ELF-1 (cell line): ENCODE measurements at regions not wholly inside any gene's neighbourhood (a gene's known extent, or its start where the extent isn't known, plus 50 kb on each side); places are given as distances from the start of the nearest gene placed in this dataset.
A peak's percentile ranks its signal among the peaks of the same experiment; 100 is the strongest.

Experiments used
- DNase-seq: peaks from one replicate; pipeline ENCODE4 v3.0.0-alpha.2; 2016; ENCODE audit warnings: low read depth, low spot score

- no peak for DNase-seq
Observed at GRCh38 chr2:143954844-143955243, 565.1 kb downstream of the ZEB2 start.

- DNase-seq = no peak
Observed at GRCh38 chr2:143954186-143954585, 565.7 kb downstream of the ZEB2 start.

GRCh38 chr2:143953451-143954030 lies 566.4 kb downstream of the ZEB2 start:
- no peak for DNase-seq

GRCh38 chr2:143952536-143952935 lies 567.4 kb downstream of the ZEB2 start:
- DNase-seq = no peak

- DNase-seq = no peak
Observed at GRCh38 chr2:143950704-143951103, 569.2 kb downstream of the ZEB2 start.

- no peak for DNase-seq
Observed at GRCh38 chr2:143949121-143949848, 570.6 kb downstream of the ZEB2 start.

- DNase-seq = no peak
Observed at GRCh38 chr2:143948710-143949109, 571.2 kb downstream of the ZEB2 start.

GRCh38 chr2:143946436-143947391 lies 573.2 kb downstream of the ZEB2 start:
- no peak for DNase-seq

GRCh38 chr2:143942486-143942885 lies 577.4 kb downstream of the ZEB2 start:
- DNase-seq = no peak

GRCh38 chr2:143940720-143941119 lies 579.2 kb downstream of the ZEB2 start:
- DNase-seq = no peak

- no peak for DNase-seq
Observed at GRCh38 chr2:143939626-143940330, 580.1 kb downstream of the ZEB2 start.

GRCh38 chr2:143937723-143938350 lies 582.1 kb downstream of the ZEB2 start:
- peak; percentile 20 for DNase-seq

- DNase-seq = peak; percentile 79
Observed at GRCh38 chr2:143936848-143937722, 582.8 kb downstream of the ZEB2 start.

- DNase-seq = peak; percentile 32
Observed at GRCh38 chr2:143936538-143936847, 583.4 kb downstream of the ZEB2 start.

GRCh38 chr2:143935482-143935752 lies 584.5 kb downstream of the ZEB2 start:
- DNase-seq = no peak

- DNase-seq = no peak
Observed at GRCh38 chr2:143934626-143935481, 585.1 kb downstream of the ZEB2 start.

- no peak for DNase-seq
Observed at GRCh38 chr2:143933946-143934569, 585.9 kb downstream of the ZEB2 start.

GRCh38 chr2:143930891-143931290 lies 589.0 kb downstream of the ZEB2 start:
- no peak for DNase-seq

- no peak for DNase-seq
Observed at GRCh38 chr2:143928613-143929012, 591.3 kb downstream of the ZEB2 start.
